Cardiac fibroblast (primary cell): ENCODE measurements at regions not wholly inside any gene's neighbourhood (a gene's known extent, or its start where the extent isn't known, plus 50 kb on each side); places are given as distances from the start of the nearest gene placed in this dataset.

Source experiments
- DNase-seq, 2 donors: peaks; one replicate each; pipeline versions ENCODE4 v3.0.0 to v3.0.0-alpha.2; 2010; ENCODE audit warnings: low read depth in 2 of 2
- H3K4me3 ChIP-seq, 2 donors: replicated peaks in 1 of 2; 1 replicate in 1 of 2; 2 replicates in 1 of 2; pipeline ENCODE4 v1.5.1; 2011; ENCODE audit warnings: low read depth in 2 of 2, low read length in 2 of 2, mild to moderate bottlenecking in 2 of 2, moderate library complexity in 1 of 2
- CTCF ChIP-seq: IDR thresholded peaks from one replicate; pipeline ENCODE4 v1.5.1; 2011; ENCODE audit warnings: low read depth, mild to moderate bottlenecking, low read length, inconsistent platforms

GRCh38 chr2:221018262-221018661 is 553.8 kb downstream of the EPHA4 start:
- DNase-seq, result no peak
- TF ChIP-seq CTCF, result no peak
- no peak overlapping the region for H3K4me3 ChIP-seq

GRCh38 chr2:221019668-221020067 is 552.4 kb downstream of the EPHA4 start:
- no peak for TF ChIP-seq CTCF
- no peak for DNase-seq
- no peak overlapping the region for H3K4me3 ChIP-seq

GRCh38 chr2:221022554-221022953 is 549.5 kb downstream of the EPHA4 start:
- no peak overlapping the region for H3K4me3 ChIP-seq
- no peak for TF ChIP-seq CTCF
- no peak for DNase-seq

- DNase-seq, result no peak
- no peak overlapping the region for H3K4me3 ChIP-seq
- no peak for TF ChIP-seq CTCF
Observed at GRCh38 chr2:221025398-221025797, 546.7 kb downstream of the EPHA4 start.

GRCh38 chr2:221034026-221034701 is 537.9 kb downstream of the EPHA4 start:
- no peak for TF ChIP-seq CTCF
- no peak overlapping the region for H3K4me3 ChIP-seq
- DNase-seq, result no peak

GRCh38 chr2:221034973-221035372 is 537.1 kb downstream of the EPHA4 start:
- DNase-seq, result no peak
- H3K4me3 ChIP-seq, result no peak overlapping the region
- TF ChIP-seq CTCF, result no peak

GRCh38 chr2:221042926-221043325 is 529.2 kb downstream of the EPHA4 start:
- no peak overlapping the region for H3K4me3 ChIP-seq
- no peak for TF ChIP-seq CTCF
- DNase-seq, result no peak
